Hematopoietic multipotent progenitor cell treated with erythropoietin and hydrocortisone succinate and interleukin-3 and kit ligand, for 4 days (in vitro differentiated cells): ENCODE measurements at regions not wholly inside any gene's neighbourhood (a gene's known extent, or its start where the extent isn't known, plus 50 kb on each side); places are given as distances from the start of the nearest gene placed in this dataset.

Experiments used
- DNase-seq: peaks from one replicate; pipeline ENCODE4 v3.0.0-alpha.2; 2015

- DNase-seq, result no peak
Measured at GRCh38 chr15:39444735-39445470, 136.0 kb upstream of the THBS1 start.

- DNase-seq, result no peak
Measured at GRCh38 chr15:39445931-39446330, 134.9 kb upstream of the THBS1 start.

GRCh38 chr15:39447346-39447745 is 133.5 kb upstream of the THBS1 start:
- DNase-seq, result no peak

GRCh38 chr15:39447881-39448280 is 133.0 kb upstream of the THBS1 start:
- no peak for DNase-seq

- DNase-seq, result no peak
Measured at GRCh38 chr15:39448409-39448808, 132.5 kb upstream of the THBS1 start.

- no peak for DNase-seq
Measured at GRCh38 chr15:39451121-39451688, 129.7 kb upstream of the THBS1 start.

GRCh38 chr15:39451871-39452270 is 129.0 kb upstream of the THBS1 start:
- no peak for DNase-seq

GRCh38 chr15:39453620-39454019 is 127.3 kb upstream of the THBS1 start:
- peak; percentile 89 for DNase-seq

GRCh38 chr15:39454189-39454986 is 126.5 kb upstream of the THBS1 start:
- peak; percentile 42 for DNase-seq

- peak; percentile 43 for DNase-seq
Measured at GRCh38 chr15:39455471-39455991, 125.3 kb upstream of the THBS1 start.

GRCh38 chr15:39456159-39456558 is 124.7 kb upstream of the THBS1 start:
- DNase-seq, result no peak

- no peak for DNase-seq
Measured at GRCh38 chr15:39456582-39457330, 124.1 kb upstream of the THBS1 start.

GRCh38 chr15:39458131-39458530 is 122.7 kb upstream of the THBS1 start:
- DNase-seq, result no peak

GRCh38 chr15:39459548-39459947 is 121.3 kb upstream of the THBS1 start:
- no peak for DNase-seq

GRCh38 chr15:39460748-39461147 is 120.1 kb upstream of the THBS1 start:
- no peak for DNase-seq

- DNase-seq, result no peak
Measured at GRCh38 chr15:39461536-39462130, 119.2 kb upstream of the THBS1 start.

GRCh38 chr15:39462691-39463090 is 118.2 kb upstream of the THBS1 start:
- DNase-seq, result no peak

GRCh38 chr15:39465843-39466749 is 114.8 kb upstream of the THBS1 start:
- DNase-seq, result no peak

GRCh38 chr15:39466750-39467105 is 114.2 kb upstream of the THBS1 start:
- no peak for DNase-seq

- peak; percentile 62 for DNase-seq
Measured at GRCh38 chr15:39468331-39468730, 112.5 kb upstream of the THBS1 start.

- no peak for DNase-seq
Measured at GRCh38 chr15:39468828-39469227, 112.1 kb upstream of the THBS1 start.
